NCI-H1105 treated with DMSO at 0.1 percent for 48 hours (cell line): ENCODE measurements at regions not wholly inside any gene's neighbourhood (a gene's known extent, or its start where the extent isn't known, plus 50 kb on each side); places are given as distances from the start of the nearest gene placed in this dataset.
"Not testable (repeated sequence)": the region's sequence is repeated elsewhere in the genome, so short reads cannot be mapped to it uniquely, and the experiment has no call there.

Source experiments
- DNase-seq: peaks from one replicate; lab custom pipeline; 2025; lab: John Stamatoyannopoulos, UW

GRCh38 chr9:32200241-32200640 is 184.2 kb upstream of the ACO1 start:
- DNase-seq, result no peak

GRCh38 chr9:32200896-32201295 is 183.5 kb upstream of the ACO1 start:
- DNase-seq, result no peak

DNA sequence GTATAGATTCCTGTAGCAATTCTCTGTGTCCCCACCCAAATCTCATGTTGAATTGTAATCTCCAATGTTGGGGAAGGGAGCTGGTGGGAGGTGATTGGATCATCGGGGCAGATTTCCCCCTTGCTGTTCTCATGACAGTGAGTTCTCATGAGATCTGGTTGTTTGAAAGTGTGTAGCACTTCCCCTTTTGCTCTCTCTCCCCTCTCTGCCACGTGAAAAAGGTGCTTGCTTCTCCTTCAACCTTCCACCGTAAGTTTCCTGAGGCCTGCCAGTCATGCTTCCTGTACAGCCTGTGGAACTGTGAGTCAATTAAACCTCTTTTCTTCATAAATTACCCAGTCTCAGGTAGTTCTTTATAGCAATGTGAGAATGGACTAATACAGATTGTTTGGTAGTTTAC is 175.3 kb upstream of the ACO1 start:
- DNase-seq, result not testable (repeated sequence)

DNA sequence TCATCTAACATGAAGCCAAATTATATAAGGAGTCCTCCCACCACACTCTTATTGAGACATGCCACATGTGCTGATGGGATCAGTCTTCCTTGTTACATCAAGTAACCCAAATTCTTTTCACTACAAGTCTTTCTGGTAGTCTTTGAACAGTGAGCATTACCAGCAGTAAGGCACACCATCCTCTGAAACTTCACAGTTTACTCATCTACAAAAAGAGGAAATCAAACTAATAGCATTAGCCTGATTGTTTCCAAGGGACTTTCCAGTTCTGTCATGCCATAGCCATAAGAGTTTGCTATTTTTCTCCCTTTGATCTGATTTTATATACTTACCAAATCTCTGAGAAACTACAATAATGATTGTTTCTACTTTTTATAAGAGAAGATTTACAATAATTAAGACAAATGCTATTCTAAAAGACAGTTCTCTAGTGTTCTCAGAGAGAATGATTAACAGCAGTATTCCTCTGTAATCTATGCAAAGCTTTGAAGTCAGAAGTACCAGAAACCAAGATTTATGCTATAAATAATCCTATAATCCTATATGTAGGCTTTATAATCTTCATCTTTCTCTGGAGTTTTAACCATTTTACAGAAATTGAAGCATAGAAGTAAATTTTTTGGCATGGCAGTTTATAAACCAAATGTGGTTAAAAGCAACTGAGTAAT is 166.2 kb upstream of the ACO1 start:
- DNase-seq, result no peak

DNA sequence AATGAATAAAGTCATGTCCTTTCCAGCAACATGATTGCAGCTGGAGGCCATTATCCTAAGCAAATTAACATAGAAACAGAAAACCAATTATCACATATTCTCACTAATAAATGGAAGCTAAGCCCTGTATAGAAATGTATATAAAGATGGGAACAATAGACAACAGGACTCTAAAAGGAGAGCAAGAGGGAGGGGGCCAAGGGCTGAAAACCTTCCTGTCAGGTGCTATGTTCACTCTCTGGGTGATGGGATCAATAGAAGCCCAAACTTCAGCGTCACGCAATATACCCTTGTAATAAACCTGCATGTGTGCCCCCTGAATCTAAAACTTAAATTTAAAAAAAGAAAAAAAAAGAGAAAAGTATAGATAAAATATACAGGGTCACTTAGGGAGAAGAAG is 163.7 kb upstream of the ACO1 start:
- DNase-seq, result no peak

DNA sequence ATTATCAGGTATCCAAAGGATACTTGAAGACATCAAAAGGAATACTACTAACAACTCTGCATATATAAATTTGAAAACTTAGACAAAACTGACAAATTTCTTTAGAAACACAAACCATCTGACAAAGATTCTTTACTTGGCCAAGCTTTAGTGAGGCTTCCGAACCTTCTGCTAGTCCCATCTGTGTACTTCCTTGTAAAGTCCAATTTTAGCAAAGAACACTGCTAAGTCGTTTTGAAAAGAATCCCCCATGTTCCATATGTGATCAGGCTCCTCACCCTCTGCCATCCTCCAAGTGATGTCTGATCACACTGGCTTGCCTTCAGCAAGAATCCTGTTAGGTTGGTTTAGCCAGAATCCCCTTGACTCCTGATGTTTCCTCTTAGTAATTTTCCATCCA is 150.0 kb upstream of the ACO1 start:
- no peak for DNase-seq

DNA sequence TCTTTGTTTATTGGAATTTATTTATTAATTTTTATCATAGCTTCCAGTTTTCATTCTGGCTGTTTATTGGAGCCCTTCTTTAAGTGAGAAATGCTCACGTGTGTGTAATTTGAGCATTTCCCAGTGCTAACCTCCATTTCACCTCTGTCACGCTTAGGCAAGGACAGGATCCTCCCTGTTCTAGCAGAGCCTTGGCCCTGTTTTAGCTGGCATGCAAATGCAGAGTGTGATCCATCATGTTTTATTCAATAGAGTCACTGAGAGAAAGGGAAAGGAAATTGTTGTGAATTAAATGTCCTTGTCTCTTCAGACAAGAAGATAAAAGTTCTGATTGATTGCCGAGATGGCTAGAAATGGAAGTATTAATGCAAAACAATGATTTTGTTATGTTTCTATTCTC is 137.3 kb upstream of the ACO1 start:
- no peak for DNase-seq

DNA sequence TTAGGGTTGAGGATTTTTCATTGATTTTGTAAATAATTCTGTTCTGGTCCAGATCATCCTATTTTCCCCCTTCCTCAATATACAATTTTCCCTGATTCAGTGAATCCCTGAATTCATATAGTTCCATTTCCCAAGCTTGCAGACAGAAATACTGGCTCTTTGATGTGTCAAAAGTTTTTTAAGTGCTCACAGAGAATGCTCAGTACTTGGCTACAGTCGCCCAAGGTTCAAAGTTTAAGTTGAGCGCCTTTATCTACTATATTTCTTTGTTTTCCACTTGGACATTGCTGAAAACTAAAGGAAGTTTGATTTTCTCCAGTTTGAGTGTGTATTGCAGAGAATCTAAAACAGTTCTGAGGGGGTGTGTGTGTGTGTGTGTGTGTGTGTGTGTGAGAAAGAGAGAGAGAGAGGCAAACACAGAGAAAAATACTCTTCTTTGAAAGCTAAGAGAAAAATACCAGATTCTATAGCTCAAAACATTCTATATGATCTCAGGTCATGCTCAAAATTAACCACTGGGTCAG is 136.2 kb upstream of the ACO1 start:
- no peak for DNase-seq

DNA sequence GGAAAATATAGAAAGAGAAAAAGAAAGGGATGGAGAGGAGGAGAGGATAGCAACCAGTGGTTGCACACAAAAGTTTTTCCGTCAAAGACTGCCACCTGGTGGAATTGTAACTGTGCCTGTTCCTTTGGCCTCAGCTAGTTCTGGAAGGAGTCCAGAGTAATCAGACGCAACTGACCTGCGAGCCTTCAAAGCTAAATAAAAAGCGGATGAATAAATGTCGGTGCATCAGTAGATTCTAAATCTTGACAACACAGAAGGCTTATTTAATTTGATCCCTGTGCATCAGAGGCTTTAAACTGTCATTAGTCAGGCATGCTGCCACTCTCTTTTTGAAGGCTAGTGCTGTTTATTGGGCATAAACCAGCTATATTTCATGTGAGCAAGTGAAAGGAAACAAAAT is 132.9 kb upstream of the ACO1 start:
- DNase-seq, result peak; percentile 82

DNA sequence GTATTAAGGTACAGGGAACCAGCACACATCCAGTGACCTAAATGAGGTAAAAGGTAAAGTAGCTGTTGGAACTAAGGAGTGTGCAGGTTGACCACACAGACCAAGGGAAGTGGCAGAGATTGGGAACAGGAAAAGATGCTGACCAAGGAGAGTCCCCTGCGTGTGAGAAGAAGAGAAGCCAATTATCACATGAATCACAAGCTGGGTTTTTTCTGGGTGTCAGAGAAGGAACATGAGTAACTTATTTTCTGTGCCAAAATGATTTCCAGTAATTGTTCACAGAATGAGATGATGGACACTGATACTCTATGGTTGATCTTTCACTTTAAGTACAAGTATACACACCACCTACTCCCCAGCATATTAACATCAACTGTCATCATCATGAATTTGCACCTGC is 130.7 kb upstream of the ACO1 start:
- DNase-seq, result no peak

- no peak for DNase-seq
These were observed 129.4 kb upstream of the ACO1 start for GRCh38 chr9:32255026-32255425.

DNA sequence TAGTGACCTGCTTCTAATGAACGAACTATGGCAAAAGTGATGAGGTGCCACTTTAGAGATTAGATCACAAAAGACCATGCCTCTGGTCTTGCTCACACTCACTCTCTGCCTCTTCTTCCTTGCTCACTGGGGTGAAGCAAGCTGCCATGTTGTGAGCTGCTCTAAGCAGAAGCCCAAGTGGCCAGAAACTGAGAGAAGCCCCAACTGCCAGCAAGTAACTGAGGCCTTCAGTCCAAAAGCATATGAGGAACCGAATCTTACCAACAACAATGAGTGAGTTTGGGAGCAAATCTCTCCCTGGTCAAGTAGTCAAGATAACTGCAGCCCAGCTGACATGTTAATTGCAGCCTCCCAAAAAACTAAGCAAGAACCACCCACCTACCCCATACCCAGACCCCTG is 126.0 kb upstream of the ACO1 start:
- DNase-seq, result no peak

- no peak for DNase-seq
These were observed 124.1 kb upstream of the ACO1 start for GRCh38 chr9:32260151-32260862.

GRCh38 chr9:32264170-32264864 is 120.1 kb upstream of the ACO1 start:
- DNase-seq, result no peak

- no peak for DNase-seq
These were observed 119.4 kb upstream of the ACO1 start for GRCh38 chr9:32265037-32265436.

- DNase-seq, result no peak
These were observed 105.5 kb upstream of the ACO1 start for GRCh38 chr9:32278991-32279390.

DNA sequence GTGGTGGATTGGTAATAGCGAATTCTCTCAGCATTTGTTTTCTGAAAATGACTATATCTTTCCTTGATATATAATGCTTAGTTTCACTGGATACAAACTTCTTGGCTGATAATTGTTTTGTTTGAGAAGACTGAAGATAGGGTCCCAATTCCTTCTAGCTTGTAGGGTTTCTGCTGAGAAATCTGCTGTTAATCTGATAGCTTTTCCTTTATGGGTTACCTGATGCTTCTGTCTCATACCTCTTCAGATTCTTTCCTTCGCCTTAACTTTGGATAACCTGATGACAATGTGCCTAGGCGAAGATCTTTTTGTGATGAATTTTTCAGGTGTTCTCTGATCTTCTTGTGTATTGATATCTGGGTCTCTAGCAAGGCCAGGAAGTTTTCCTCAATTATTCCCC is 94.7 kb upstream of the ACO1 start:
- no peak for DNase-seq

DNA sequence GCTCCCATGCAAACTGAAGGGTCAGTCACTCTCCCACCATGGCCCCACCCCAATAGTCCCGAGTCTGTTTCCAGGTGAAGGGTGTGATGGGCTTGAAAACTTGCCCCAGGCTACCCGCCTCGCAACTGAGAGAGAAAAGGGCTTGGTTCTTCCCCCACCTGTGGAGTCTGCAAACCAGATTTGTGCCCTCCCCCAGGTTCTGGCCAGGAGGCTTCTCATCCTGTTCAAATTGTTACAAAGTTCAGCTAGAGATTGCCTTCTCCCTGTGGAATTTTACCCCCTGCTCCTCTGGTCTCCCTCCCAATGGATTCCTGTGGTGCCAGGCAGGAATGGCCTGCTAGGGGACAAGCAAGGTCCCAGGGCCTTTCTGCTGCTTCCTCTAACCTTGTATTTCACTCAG is 93.1 kb upstream of the ACO1 start:
- no peak for DNase-seq

DNA sequence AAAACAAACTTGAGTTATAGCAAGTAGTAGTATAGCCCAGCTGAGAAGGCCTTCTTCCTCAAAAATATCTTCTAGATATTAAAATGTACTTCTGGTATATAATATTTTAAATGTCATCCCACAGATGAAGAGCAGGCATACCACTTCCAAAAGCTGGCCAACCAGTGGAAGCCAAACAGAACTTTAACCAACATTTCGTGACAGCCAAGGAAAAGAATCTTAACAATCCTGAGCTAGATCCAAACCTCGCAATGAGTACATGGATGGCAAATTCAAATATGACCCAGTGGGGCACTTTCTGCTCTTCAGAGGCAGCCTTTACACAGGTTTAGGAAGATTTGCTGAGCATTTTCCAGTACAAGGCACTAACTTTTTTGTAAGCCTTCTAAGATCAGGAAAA is 91.8 kb upstream of the ACO1 start:
- no peak for DNase-seq

GRCh38 chr9:32293091-32293490 is 91.4 kb upstream of the ACO1 start:
- DNase-seq, result no peak

GRCh38 chr9:32294106-32294505 is 90.3 kb upstream of the ACO1 start:
- no peak for DNase-seq

GRCh38 chr9:32300373-32300772 is 84.1 kb upstream of the ACO1 start:
- no peak for DNase-seq

DNA sequence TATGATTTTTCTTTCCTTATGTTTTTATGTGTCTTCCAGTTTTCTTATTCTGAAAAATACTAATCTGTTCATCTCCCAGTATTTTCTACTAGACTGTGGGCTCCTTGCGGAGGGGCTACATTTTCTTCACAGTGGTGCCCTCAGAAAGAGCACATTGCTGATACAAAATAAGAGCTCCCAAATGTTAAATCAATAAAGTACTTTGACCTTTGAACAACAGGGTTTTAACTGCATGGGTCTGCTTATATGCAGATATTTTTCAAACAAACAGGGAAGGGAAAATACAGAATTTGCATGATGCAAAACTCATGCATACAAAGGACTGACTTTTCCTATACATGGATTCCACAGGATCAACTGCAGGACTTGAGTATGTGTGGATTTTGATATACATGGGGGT is 79.9 kb upstream of the ACO1 start:
- no peak for DNase-seq
